ENCODE measurements at regions not wholly inside any gene's neighbourhood (a gene's known extent, or its start where the extent isn't known, plus 50 kb on each side); places are given as distances from the start of the nearest gene placed in this dataset.
A peak's percentile ranks its signal among the peaks of the same experiment; 100 is the strongest.
"Not testable (repeated sequence)": the region's sequence is repeated elsewhere in the genome, so short reads cannot be mapped to it uniquely, and the experiment has no call there.

- not testable (repeated sequence) for DNase-seq (ENCODE audit: low read depth in 6 of 9, low spot score in 9 of 9); H3K4me1 ChIP-seq (ENCODE audit: control insufficient read depth in 2 of 2, insufficient read depth in 2 of 2, low read length in 2 of 2); H3K27me3 ChIP-seq (ENCODE audit: control insufficient read depth in 2 of 2, insufficient read depth in 1 of 2, low read length in 1 of 2); H3K36me3 ChIP-seq (ENCODE audit: control insufficient read depth in 2 of 2, insufficient read depth in 2 of 2, low read length in 1 of 2); H3K4me3 ChIP-seq (ENCODE audit: low read length in 2 of 2); H3K9me3 ChIP-seq (ENCODE audit: control insufficient read depth in 2 of 2, insufficient read depth in 1 of 2, low read length in 1 of 2); H3K27ac ChIP-seq (ENCODE audit: low read depth in 1 of 2, low read length in 1 of 2)
- WGBS: 96% methylated on average over 3 of the region's 4 CpGs
Observed at GRCh38 chr11:3493152-3493551, 114.2 kb upstream of the ZNF195 start.

- not testable (repeated sequence) for H3K36me3 ChIP-seq (ENCODE audit: control insufficient read depth in 2 of 2, insufficient read depth in 2 of 2, low read length in 1 of 2); H3K4me3 ChIP-seq (ENCODE audit: low read length in 2 of 2); H3K9me3 ChIP-seq (ENCODE audit: control insufficient read depth in 2 of 2, insufficient read depth in 1 of 2, low read length in 1 of 2); H3K4me1 ChIP-seq (ENCODE audit: control insufficient read depth in 2 of 2, insufficient read depth in 2 of 2, low read length in 2 of 2); DNase-seq (ENCODE audit: low read depth in 6 of 9, low spot score in 9 of 9); H3K27me3 ChIP-seq (ENCODE audit: control insufficient read depth in 2 of 2, insufficient read depth in 1 of 2, low read length in 1 of 2); H3K27ac ChIP-seq (ENCODE audit: low read depth in 1 of 2, low read length in 1 of 2)
- WGBS: 29% methylated on average over 2 of the region's 2 CpGs
Observed at GRCh38 chr11:3488003-3488402, 109.1 kb upstream of the ZNF195 start.

- H3K36me3 ChIP-seq (ENCODE audit: control insufficient read depth in 2 of 2, insufficient read depth in 2 of 2, low read length in 1 of 2): not testable (repeated sequence)
- 66% methylated on average over 10 of the region's 10 CpGs for WGBS
Observed at GRCh38 chr11:3485737-3486136, 106.8 kb upstream of the ZNF195 start.

GRCh38 chr11:3476937-3477885, 98.3 kb upstream of the ZNF195 start:
- H3K4me3 ChIP-seq (ENCODE audit: low read length in 2 of 2); H3K9me3 ChIP-seq (ENCODE audit: control insufficient read depth in 2 of 2, insufficient read depth in 1 of 2, low read length in 1 of 2); H3K4me1 ChIP-seq (ENCODE audit: control insufficient read depth in 2 of 2, insufficient read depth in 2 of 2, low read length in 2 of 2); DNase-seq (ENCODE audit: low read depth in 6 of 9, low spot score in 9 of 9); H3K27me3 ChIP-seq (ENCODE audit: control insufficient read depth in 2 of 2, insufficient read depth in 1 of 2, low read length in 1 of 2); H3K27ac ChIP-seq (ENCODE audit: low read depth in 1 of 2, low read length in 1 of 2); H3K36me3 ChIP-seq (ENCODE audit: control insufficient read depth in 2 of 2, insufficient read depth in 2 of 2, low read length in 1 of 2): not testable (repeated sequence)
- WGBS: 86% methylated on average over 17 of the region's 20 CpGs

More at GRCh38 chr11:3485737-3486136, 106.8 kb upstream of the ZNF195 start:
- H3K27ac ChIP-seq (ENCODE audit: low read depth in 1 of 2, low read length in 1 of 2); H3K4me3 ChIP-seq (ENCODE audit: low read length in 2 of 2); H3K9me3 ChIP-seq (ENCODE audit: control insufficient read depth in 2 of 2, insufficient read depth in 1 of 2, low read length in 1 of 2); H3K27me3 ChIP-seq (ENCODE audit: control insufficient read depth in 2 of 2, insufficient read depth in 1 of 2, low read length in 1 of 2); H3K4me1 ChIP-seq (ENCODE audit: control insufficient read depth in 2 of 2, insufficient read depth in 2 of 2, low read length in 2 of 2); DNase-seq (ENCODE audit: low read depth in 6 of 9, low spot score in 9 of 9): not testable (repeated sequence)

GRCh38 chr11:3476084-3476936, 97.4 kb upstream of the ZNF195 start:
- not testable (repeated sequence) for H3K36me3 ChIP-seq (ENCODE audit: control insufficient read depth in 2 of 2, insufficient read depth in 2 of 2, low read length in 1 of 2); H3K9me3 ChIP-seq (ENCODE audit: control insufficient read depth in 2 of 2, insufficient read depth in 1 of 2, low read length in 1 of 2); H3K4me1 ChIP-seq (ENCODE audit: control insufficient read depth in 2 of 2, insufficient read depth in 2 of 2, low read length in 2 of 2); DNase-seq (ENCODE audit: low read depth in 6 of 9, low spot score in 9 of 9); H3K27me3 ChIP-seq (ENCODE audit: control insufficient read depth in 2 of 2, insufficient read depth in 1 of 2, low read length in 1 of 2); H3K4me3 ChIP-seq (ENCODE audit: low read length in 2 of 2); H3K27ac ChIP-seq (ENCODE audit: low read depth in 1 of 2, low read length in 1 of 2)
- 77% methylated on average over 27 of the region's 27 CpGs for WGBS

GRCh38 chr11:3468963-3469362, 90.0 kb upstream of the ZNF195 start:
- H3K27ac ChIP-seq (ENCODE audit: low read depth in 1 of 2, low read length in 1 of 2); H3K27me3 ChIP-seq (ENCODE audit: control insufficient read depth in 2 of 2, insufficient read depth in 1 of 2, low read length in 1 of 2); H3K9me3 ChIP-seq (ENCODE audit: control insufficient read depth in 2 of 2, insufficient read depth in 1 of 2, low read length in 1 of 2); H3K4me3 ChIP-seq (ENCODE audit: low read length in 2 of 2); H3K36me3 ChIP-seq (ENCODE audit: control insufficient read depth in 2 of 2, insufficient read depth in 2 of 2, low read length in 1 of 2); DNase-seq (ENCODE audit: low read depth in 6 of 9, low spot score in 9 of 9); H3K4me1 ChIP-seq (ENCODE audit: control insufficient read depth in 2 of 2, insufficient read depth in 2 of 2, low read length in 2 of 2): not testable (repeated sequence)
- WGBS: 92% methylated on average over 8 of the region's 8 CpGs

GRCh38 chr11:3467599-3467998, 88.7 kb upstream of the ZNF195 start:
- H3K27me3 ChIP-seq (ENCODE audit: control insufficient read depth in 2 of 2, insufficient read depth in 1 of 2, low read length in 1 of 2); DNase-seq (ENCODE audit: low read depth in 6 of 9, low spot score in 9 of 9): not testable (repeated sequence)
- WGBS: 76% methylated on average over 5 of the region's 5 CpGs

GRCh38 chr11:3455666-3456065, 76.7 kb upstream of the ZNF195 start:
- WGBS: 39% methylated on average over 10 of the region's 10 CpGs
- not testable (repeated sequence) for H3K4me3 ChIP-seq (ENCODE audit: low read length in 2 of 2)

More at GRCh38 chr11:3467599-3467998, 88.7 kb upstream of the ZNF195 start:
- not testable (repeated sequence) for H3K4me1 ChIP-seq (ENCODE audit: control insufficient read depth in 2 of 2, insufficient read depth in 2 of 2, low read length in 2 of 2); H3K27ac ChIP-seq (ENCODE audit: low read depth in 1 of 2, low read length in 1 of 2); H3K4me3 ChIP-seq (ENCODE audit: low read length in 2 of 2); H3K36me3 ChIP-seq (ENCODE audit: control insufficient read depth in 2 of 2, insufficient read depth in 2 of 2, low read length in 1 of 2); H3K9me3 ChIP-seq (ENCODE audit: control insufficient read depth in 2 of 2, insufficient read depth in 1 of 2, low read length in 1 of 2)

GRCh38 chr11:3454844-3455243, 75.9 kb upstream of the ZNF195 start:
- H3K9me3 ChIP-seq (ENCODE audit: control insufficient read depth in 2 of 2, insufficient read depth in 1 of 2, low read length in 1 of 2); H3K27ac ChIP-seq (ENCODE audit: low read depth in 1 of 2, low read length in 1 of 2); H3K4me1 ChIP-seq (ENCODE audit: control insufficient read depth in 2 of 2, insufficient read depth in 2 of 2, low read length in 2 of 2); H3K27me3 ChIP-seq (ENCODE audit: control insufficient read depth in 2 of 2, insufficient read depth in 1 of 2, low read length in 1 of 2); H3K4me3 ChIP-seq (ENCODE audit: low read length in 2 of 2); H3K36me3 ChIP-seq (ENCODE audit: control insufficient read depth in 2 of 2, insufficient read depth in 2 of 2, low read length in 1 of 2): not testable (repeated sequence)
- DNase-seq (ENCODE audit: low read depth in 6 of 9, low spot score in 9 of 9): peak in 6 of 9 donors; percentile 3 to 58 (median 17)
- 1% methylated on average over 16 of the region's 16 CpGs for WGBS

More at GRCh38 chr11:3455666-3456065, 76.7 kb upstream of the ZNF195 start:
- not testable (repeated sequence) for H3K27ac ChIP-seq (ENCODE audit: low read depth in 1 of 2, low read length in 1 of 2); H3K4me1 ChIP-seq (ENCODE audit: control insufficient read depth in 2 of 2, insufficient read depth in 2 of 2, low read length in 2 of 2); H3K9me3 ChIP-seq (ENCODE audit: control insufficient read depth in 2 of 2, insufficient read depth in 1 of 2, low read length in 1 of 2); H3K27me3 ChIP-seq (ENCODE audit: control insufficient read depth in 2 of 2, insufficient read depth in 1 of 2, low read length in 1 of 2); DNase-seq (ENCODE audit: low read depth in 6 of 9, low spot score in 9 of 9); H3K36me3 ChIP-seq (ENCODE audit: control insufficient read depth in 2 of 2, insufficient read depth in 2 of 2, low read length in 1 of 2)
